ENCODE measurements at regions not wholly inside any gene's neighbourhood (a gene's known extent, or its start where the extent isn't known, plus 50 kb on each side); places are given as distances from the start of the nearest gene placed in this dataset.

GRCh38 chr20:48154040-48154765, 368.9 kb upstream of the SULF2 start:
- TF ChIP-seq, protein P1, sequence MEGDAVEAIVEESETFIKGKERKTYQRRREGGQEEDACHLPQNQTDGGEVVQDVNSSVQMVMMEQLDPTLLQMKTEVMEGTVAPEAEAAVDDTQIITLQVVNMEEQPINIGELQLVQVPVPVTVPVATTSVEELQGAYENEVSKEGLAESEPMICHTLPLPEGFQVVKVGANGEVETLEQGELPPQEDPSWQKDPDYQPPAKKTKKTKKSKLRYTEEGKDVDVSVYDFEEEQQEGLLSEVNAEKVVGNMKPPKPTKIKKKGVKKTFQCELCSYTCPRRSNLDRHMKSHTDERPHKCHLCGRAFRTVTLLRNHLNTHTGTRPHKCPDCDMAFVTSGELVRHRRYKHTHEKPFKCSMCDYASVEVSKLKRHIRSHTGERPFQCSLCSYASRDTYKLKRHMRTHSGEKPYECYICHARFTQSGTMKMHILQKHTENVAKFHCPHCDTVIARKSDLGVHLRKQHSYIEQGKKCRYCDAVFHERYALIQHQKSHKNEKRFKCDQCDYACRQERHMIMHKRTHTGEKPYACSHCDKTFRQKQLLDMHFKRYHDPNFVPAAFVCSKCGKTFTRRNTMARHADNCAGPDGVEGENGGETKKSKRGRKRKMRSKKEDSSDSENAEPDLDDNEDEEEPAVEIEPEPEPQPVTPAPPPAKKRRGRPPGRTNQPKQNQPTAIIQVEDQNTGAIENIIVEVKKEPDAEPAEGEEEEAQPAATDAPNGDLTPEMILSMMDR (conservative IDR thresholded peaks at IDR 0.05) = no peak
- TF ChIP-seq ZFX (IDR thresholded peaks at IDR 0.05) = no peak
- no peak overlapping the region for H3K27ac ChIP-seq

GRCh38 chr20:48153523-48153922, 368.2 kb upstream of the SULF2 start:
- no peak for TF ChIP-seq ZFX (IDR thresholded peaks at IDR 0.05)
- TF ChIP-seq, protein P1 (conservative IDR thresholded peaks at IDR 0.05) = no peak
- H3K27ac ChIP-seq = no peak overlapping the region

- H3K27ac ChIP-seq = no peak overlapping the region
- TF ChIP-seq ZFX (IDR thresholded peaks at IDR 0.05) = no peak
- TF ChIP-seq, protein P1 (conservative IDR thresholded peaks at IDR 0.05) = no peak
These were observed 367.8 kb upstream of the SULF2 start for GRCh38 chr20:48153103-48153502.

- TF ChIP-seq ZFX (IDR thresholded peaks at IDR 0.05) = no peak
- TF ChIP-seq, protein P1 (conservative IDR thresholded peaks at IDR 0.05) = no peak
- H3K27ac ChIP-seq = no peak overlapping the region
These were observed 365.3 kb upstream of the SULF2 start for GRCh38 chr20:48150568-48150967.

DNA sequence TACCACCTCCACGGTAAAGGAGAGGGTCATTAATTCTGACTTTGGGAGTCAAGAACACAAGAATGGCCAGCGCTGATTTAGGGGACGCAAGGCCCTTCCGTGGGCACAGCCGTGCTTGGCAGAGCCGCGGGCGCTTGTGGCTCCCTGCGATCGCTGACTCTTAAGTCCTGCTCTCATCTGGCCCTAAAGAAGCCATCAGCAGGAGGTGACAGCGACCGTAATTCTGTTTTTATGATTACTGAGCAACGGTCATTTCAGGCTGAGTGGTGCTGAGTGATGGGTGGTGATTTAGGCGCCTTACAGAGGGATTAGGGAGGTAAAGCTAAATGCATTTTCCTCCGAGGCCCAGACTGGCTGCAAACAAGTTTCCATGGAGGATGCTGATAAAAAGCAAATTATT, 364.6 kb upstream of the SULF2 start:
- no peak overlapping the region for H3K27ac ChIP-seq
- no peak for TF ChIP-seq ZFX (IDR thresholded peaks at IDR 0.05)
- TF ChIP-seq, protein P1 (conservative IDR thresholded peaks at IDR 0.05) = no peak

DNA sequence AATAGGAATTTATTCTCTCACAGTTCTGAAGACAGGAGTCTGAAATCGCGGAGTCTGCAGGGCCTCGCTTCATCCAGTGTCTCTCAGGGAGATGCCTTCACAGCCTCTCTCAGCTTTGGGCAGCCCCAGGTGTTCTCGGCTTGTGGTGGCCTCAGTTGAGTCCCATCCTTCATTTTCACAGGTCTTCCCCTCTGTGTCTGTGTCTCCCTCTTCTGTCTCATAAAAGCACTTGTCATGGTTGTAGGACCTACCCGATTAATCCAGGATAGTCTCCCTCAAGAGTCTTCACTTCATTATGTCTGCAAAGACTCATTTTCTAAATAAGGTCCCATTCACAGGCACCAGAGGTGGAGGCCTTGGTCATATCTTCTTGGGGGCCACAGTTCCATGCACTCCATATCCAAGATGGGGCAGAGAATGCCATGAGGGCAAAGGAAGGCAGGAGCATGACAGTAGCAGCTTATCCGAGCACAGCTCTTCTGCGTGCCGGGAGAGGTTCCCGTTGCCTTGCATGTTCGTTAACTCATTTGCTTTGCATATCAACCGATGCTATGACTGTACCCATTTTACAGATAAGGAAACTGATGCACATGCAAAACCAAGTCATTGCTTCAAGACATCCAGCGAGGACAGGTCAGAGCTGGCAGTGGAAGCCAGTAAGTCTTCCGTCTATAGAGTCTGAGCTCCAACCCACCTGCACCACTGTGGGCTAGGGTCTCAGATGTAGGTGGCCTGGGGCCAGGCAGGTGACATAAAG, 363.8 kb upstream of the SULF2 start:
- no peak overlapping the region for H3K27ac ChIP-seq
- TF ChIP-seq ZFX (IDR thresholded peaks at IDR 0.05) = no peak
- TF ChIP-seq, protein P1 (conservative IDR thresholded peaks at IDR 0.05) = no peak

- TF ChIP-seq, protein P1 (conservative IDR thresholded peaks at IDR 0.05) = no peak
- TF ChIP-seq ZFX (IDR thresholded peaks at IDR 0.05) = no peak
- H3K27ac ChIP-seq = no peak overlapping the region
These were observed 362.7 kb upstream of the SULF2 start for GRCh38 chr20:48148020-48148419.

Measured in C4-2B (cell line).